IMR-90 (cell line): ENCODE measurements at regions not wholly inside any gene's neighbourhood (a gene's known extent, or its start where the extent isn't known, plus 50 kb on each side); places are given as distances from the start of the nearest gene placed in this dataset.

Source experiments
- ATAC-seq: fragments of 200-7000 bp; cut with Tn5 transposase; 2 replicates; pipeline ENCODE4 v1.9.1; 2020; ENCODE audit warnings: low read depth, mild to moderate bottlenecking, moderate library complexity
- BruUV-seq: library from RNA; stranded (reverse); fragments of 400-500 nt; replicated peaks from 2 replicates; lab custom pipeline; 2021; lab: Mats Ljungman, UMichigan
- CTCF ChIA-PET: fragments of 300-600 bp; formaldehyde crosslinking; extraction: SDS; loops from one replicate; lab custom pipeline; 2021; ENCODE audit warnings: antibody characterized with exemption; lab: Yijun Ruan, JAX
- POLR2A ChIA-PET: fragments of 300-600 bp; sonication (Branson Sonifier 250); formaldehyde crosslinking; loops from one replicate; lab custom pipeline; 2022; ENCODE audit warnings: antibody characterized with exemption; ENCODE audit not compliant: unreplicated experiment; lab: Charles Lee
- DNase-seq: peaks from one replicate; pipeline ENCODE4 v3.0.0; 2013
- H2AFZ ChIP-seq: replicated peaks from 2 replicates; pipeline ENCODE3; 2013; ENCODE audit warnings: low read length, mild to moderate bottlenecking; ENCODE audit not compliant: poor library complexity
- H2AK5ac ChIP-seq: 2 replicates; pipeline ENCODE4 v1.6.1; 2013; ENCODE audit warnings: low read depth, low read length, inconsistent platforms
- H2AK9ac ChIP-seq: replicated peaks from 2 replicates; pipeline ENCODE3; 2013; ENCODE audit warnings: mild to moderate bottlenecking, low read depth, low read length, moderate library complexity; ENCODE audit not compliant: poor library complexity
- H2BK120ac ChIP-seq: 2 replicates; pipeline ENCODE4 v1.6.1; 2013; ENCODE audit warnings: low read depth, low read length, inconsistent platforms
- H2BK15ac ChIP-seq: 3 replicates; pipeline ENCODE4 v1.6.1; 2013; ENCODE audit warnings: low read depth, low read length, inconsistent platforms
- H2BK20ac ChIP-seq: 2 replicates; pipeline ENCODE4 v1.6.1; 2013; ENCODE audit warnings: low read depth, mild to moderate bottlenecking, inconsistent platforms, low read length, moderate library complexity
- H2BK5ac ChIP-seq: 2 replicates; pipeline ENCODE4 v1.6.1; 2013; ENCODE audit warnings: mild to moderate bottlenecking, low read depth, low read length, inconsistent platforms; ENCODE audit not compliant: poor library complexity, severe bottlenecking
- H3K14ac ChIP-seq: replicated peaks from 2 replicates; pipeline ENCODE4 v1.6.1; 2013; ENCODE audit warnings: low read depth, low read length, inconsistent platforms
- H3K18ac ChIP-seq: 2 replicates; pipeline ENCODE4 v1.6.1; 2013; ENCODE audit warnings: low read depth, low read length, control low read depth
- H3K23ac ChIP-seq: 2 replicates; pipeline ENCODE4 v1.6.1; 2013; ENCODE audit warnings: low read depth, low read length, inconsistent platforms
- H3K27ac ChIP-seq: 2 replicates; pipeline ENCODE4 v1.5.1; 2013; ENCODE audit warnings: mild to moderate bottlenecking, control low read depth, low read length; ENCODE audit not compliant: insufficient read depth
- H3K27me3 ChIP-seq: 2 replicates; pipeline ENCODE4 v1.6.1; 2013; ENCODE audit warnings: low read length; ENCODE audit not compliant: control insufficient read depth, insufficient read depth
- H3K36me3 ChIP-seq: 2 replicates; pipeline ENCODE4 v1.6.1; 2013; ENCODE audit warnings: low read length, mixed read lengths; ENCODE audit not compliant: control insufficient read depth, insufficient read depth
- H3K4ac ChIP-seq: 2 replicates; pipeline ENCODE4 v1.6.1; 2013; ENCODE audit warnings: low read depth, low read length, inconsistent platforms
- H3K4me1 ChIP-seq: 2 replicates; pipeline ENCODE4 v1.6.1; 2013; ENCODE audit warnings: low read length, mixed read lengths; ENCODE audit not compliant: control insufficient read depth, insufficient read depth
- H3K4me2 ChIP-seq: 2 replicates; pipeline ENCODE4 v1.6.1; 2013; ENCODE audit warnings: low read depth, mild to moderate bottlenecking, control low read depth, low read length, moderate library complexity
- H3K4me3 ChIP-seq: 2 replicates; pipeline ENCODE4 v1.5.1; 2013; ENCODE audit warnings: low read depth, mild to moderate bottlenecking, control low read depth, low read length, moderate library complexity; ENCODE audit not compliant: insufficient read depth
- H3K56ac ChIP-seq: 2 replicates; pipeline ENCODE4 v1.6.1; 2013; ENCODE audit warnings: low read length, inconsistent platforms; ENCODE audit not compliant: insufficient read depth; ENCODE audit errors: extremely low read depth
- H3K79me1 ChIP-seq, 2 experiments: 2 replicates each; pipeline ENCODE4 v1.6.1; 2013; ENCODE audit warnings: low read length in 2 of 2, inconsistent platforms in 1 of 2, low read depth in 1 of 2
- H3K9ac ChIP-seq: 2 replicates; pipeline ENCODE4 v1.6.1; 2013; ENCODE audit warnings: low read depth, low read length, control low read depth
- H3K9me1 ChIP-seq: 2 replicates; pipeline ENCODE4 v1.6.1; 2013; ENCODE audit warnings: low read length, inconsistent platforms; ENCODE audit not compliant: insufficient read depth
- H3K9me3 ChIP-seq: 2 replicates; pipeline ENCODE4 v1.6.1; 2013; ENCODE audit warnings: low read length; ENCODE audit not compliant: control insufficient read depth, insufficient read depth
- H4K20me1 ChIP-seq: 2 replicates; pipeline ENCODE4 v1.6.1; 2013; ENCODE audit warnings: low read length, inconsistent platforms; ENCODE audit not compliant: insufficient read depth
- H4K5ac ChIP-seq: 2 replicates; pipeline ENCODE4 v1.6.1; 2013; ENCODE audit warnings: mild to moderate bottlenecking, low read depth, low read length, control low read depth
- H4K8ac ChIP-seq, 2 experiments: 2 replicates each; pipeline ENCODE4 v1.6.1; 2013; ENCODE audit warnings: low read depth in 2 of 2, low read length in 2 of 2, control low read depth in 1 of 2, inconsistent platforms in 1 of 2
- H4K91ac ChIP-seq: 2 replicates; pipeline ENCODE4 v1.6.1; 2013; ENCODE audit warnings: low read depth, low read length, inconsistent platforms; ENCODE audit not compliant: insufficient read depth
- CHD1 ChIP-seq: IDR thresholded peaks from 2 replicates; pipeline ENCODE4 v1.6.1; 2012; ENCODE audit warnings: low read depth, low read length, improper control_type of control experiment
- MAFK ChIP-seq: IDR thresholded peaks from 2 replicates; pipeline ENCODE4 v1.6.1; 2012; ENCODE audit warnings: low read depth, low read length, improper control_type of control experiment
- MAZ ChIP-seq: IDR thresholded peaks from 2 replicates; pipeline ENCODE4 v1.6.1; 2012; ENCODE audit warnings: low read depth, mild to moderate bottlenecking, low read length, improper control_type of control experiment, moderate library complexity, borderline replicate concordance
- POLR2A ChIP-seq: IDR thresholded peaks from 2 replicates; pipeline ENCODE4 v1.6.1; 2012; ENCODE audit warnings: mild to moderate bottlenecking, low read depth, low read length
- WGBS, 2 experiments: methylation state at CpG; one replicate each; pipeline versions ENCODE4 v1.1.5 to v1.1.7; 2013; ENCODE audit warnings: missing lambda C conversion rate in 2 of 2; ENCODE audit not compliant: insufficient read length in 1 of 2; ENCODE audit errors: extremely low coverage in 2 of 2; 5-methylcytosine and 5-hydroxymethylcytosine counted together
- dilution Hi-C: fragments of 300-500 bp; cut with HindIII; formaldehyde crosslinking; loops from one replicate; pipeline ENCODE4 v1.14.3; 2018; ENCODE audit warnings: low sequenced_read_pairs; ENCODE audit not compliant: unreplicated experiment
- in situ Hi-C: fragments of 300-500 bp; cut with MboI; formaldehyde crosslinking; loops from 3 replicates; pipeline ENCODE4 v1.14.3; 2019; ENCODE audit warnings: low sequenced_read_pairs, inconsistent platforms, mixed read lengths
- intact Hi-C: fragments of 100-400 bp; cut with micrococcal nuclease; formaldehyde crosslinking; loops from 2 replicates; pipeline ENCODE4 v1.10.0; 2022

- Histone ChIP-seq H2BK20ac (no peak overlapping the region), H3K27me3 (no peaks in the 10 kb centered on the region), H2BK120ac (no peak overlapping the region), H3K27ac (no peak overlapping the region), H3K4me3 (no peak overlapping the region), H2AK9ac (no peak overlapping the region), H2AFZ (no peak overlapping the region), H4K20me1 (no peaks in the 10 kb centered on the region), H3K14ac (no peak overlapping the region), H2BK15ac (no peak overlapping the region), H3K36me3 (no peaks in the 10 kb centered on the region), H3K56ac (no peak overlapping the region), H2BK5ac (no peak overlapping the region), H3K79me1 (no peaks in the 10 kb centered on the region), H3K4ac (no peak overlapping the region), H3K4me2 (no peak overlapping the region), H2AK5ac (no peak overlapping the region), H4K5ac (no peak overlapping the region), H3K23ac (no peak overlapping the region), H3K4me1 (no peaks in the 10 kb centered on the region), H3K9me1 (no peaks in the 10 kb centered on the region), H3K9me3 (peaks cover 13% of the 10 kb centered on the region; the same call in 1 of the 2 replicates), H4K8ac (no peak overlapping the region), H4K91ac (no peak overlapping the region), H3K9ac (no peak overlapping the region), H3K18ac (no peak overlapping the region)
- ATAC-seq, result no peak
- POLR2A ChIA-PET, result no interaction called here
- intact Hi-C loops, result no loop called here
- WGBS, 2 experiments, result no CpG with 5 or more reads among the region's 4 CpGs
- in situ Hi-C loops, result no loop called here
- dilution Hi-C loops, result no loop called here
- no peak for DNase-seq
- TF ChIP-seq MAFK (no peak), MAZ (no peak), POLR2A (no peak), CHD1 (no peak)
- no TSS peak for BruUV-seq
- CTCF ChIA-PET, result no interaction called here
These were observed 81.8 kb upstream of the SLC24A3 start for GRCh38 chr20:19130613-19130984.
